NCI-H2107 (cell line): ENCODE measurements at regions not wholly inside any gene's neighbourhood (a gene's known extent, or its start where the extent isn't known, plus 50 kb on each side); places are given as distances from the start of the nearest gene placed in this dataset.
"Not testable (repeated sequence)": the region's sequence is repeated elsewhere in the genome, so short reads cannot be mapped to it uniquely, and the experiment has no call there.

Experiments
- DNase-seq: peaks from one replicate; lab custom pipeline; 2025; lab: John Stamatoyannopoulos, UW

DNA sequence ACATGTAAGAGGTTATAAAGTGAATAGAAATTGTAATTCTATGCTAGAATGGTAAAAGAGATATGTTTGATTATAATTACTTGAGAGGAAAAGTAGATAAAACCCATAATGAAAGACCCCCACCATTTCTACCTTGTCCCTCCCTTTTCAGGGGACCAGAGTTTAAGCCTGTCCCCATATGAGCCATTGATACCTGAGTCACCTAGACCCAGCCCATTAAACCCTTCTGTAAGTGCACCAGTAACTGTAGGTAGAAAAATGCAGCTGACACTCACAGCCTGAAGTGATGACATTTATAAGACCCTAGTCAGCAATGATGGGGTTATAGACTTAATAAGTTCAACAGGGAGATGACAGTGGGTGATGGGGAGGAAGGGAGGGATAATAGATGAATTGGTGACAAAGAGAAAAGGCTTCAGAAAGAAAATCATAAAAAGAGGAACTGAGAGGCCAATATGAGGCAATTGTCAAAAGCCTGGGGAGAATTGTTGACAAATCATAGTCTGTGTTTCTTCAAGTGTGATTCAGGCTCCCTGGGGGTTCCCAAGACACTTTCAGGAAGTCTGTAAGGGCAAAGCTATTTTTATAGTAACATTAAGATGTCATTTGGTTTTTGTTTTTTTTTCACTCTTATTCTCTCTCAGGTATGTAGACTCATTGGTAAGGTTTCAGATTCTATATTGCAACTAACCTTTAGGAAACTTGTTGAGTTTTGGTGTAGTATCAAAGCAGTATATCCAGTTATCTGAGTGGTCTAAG lies 544.2 kb downstream of the SATB2 start:
- DNase-seq: no peak

DNA sequence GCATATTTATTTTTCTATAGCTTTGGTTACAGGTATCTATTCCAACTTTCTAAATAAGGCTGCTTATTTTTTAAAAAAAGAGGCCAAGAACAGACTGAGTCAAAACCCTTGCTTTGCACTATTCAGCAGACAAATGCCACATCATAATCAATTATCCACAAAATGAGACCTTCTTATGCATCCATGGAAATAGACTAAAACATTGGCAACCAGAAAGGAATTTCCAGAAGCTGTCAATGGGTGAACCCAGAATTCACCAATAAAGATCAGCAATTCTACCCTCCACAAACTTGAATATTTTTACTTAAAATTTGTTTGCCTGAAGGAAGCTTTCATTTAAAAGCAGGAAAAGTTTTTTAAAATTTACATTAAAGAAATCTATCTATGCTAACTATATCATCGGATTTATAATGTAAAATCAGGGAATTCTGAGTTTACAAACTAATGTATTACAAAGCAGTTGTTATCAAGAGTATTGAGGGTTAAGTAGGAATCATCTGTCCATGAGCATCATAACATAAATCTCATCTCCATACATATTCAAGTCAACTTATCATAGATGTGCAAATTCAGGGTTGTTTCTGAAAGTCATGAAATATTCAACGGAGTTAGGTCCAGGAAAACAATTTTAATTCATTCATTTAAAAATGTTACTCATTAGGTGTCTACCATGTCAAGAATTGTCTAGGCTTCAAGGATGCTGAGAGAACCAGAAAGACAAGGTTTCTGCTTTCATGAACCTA lies 548.0 kb downstream of the SATB2 start:
- DNase-seq: no peak

- DNase-seq: no peak
Measured at GRCh38 chr2:198905881-198906612, 551.7 kb downstream of the SATB2 start.

- no peak for DNase-seq
Measured at GRCh38 chr2:198901894-198902293, 555.8 kb downstream of the SATB2 start.

DNA sequence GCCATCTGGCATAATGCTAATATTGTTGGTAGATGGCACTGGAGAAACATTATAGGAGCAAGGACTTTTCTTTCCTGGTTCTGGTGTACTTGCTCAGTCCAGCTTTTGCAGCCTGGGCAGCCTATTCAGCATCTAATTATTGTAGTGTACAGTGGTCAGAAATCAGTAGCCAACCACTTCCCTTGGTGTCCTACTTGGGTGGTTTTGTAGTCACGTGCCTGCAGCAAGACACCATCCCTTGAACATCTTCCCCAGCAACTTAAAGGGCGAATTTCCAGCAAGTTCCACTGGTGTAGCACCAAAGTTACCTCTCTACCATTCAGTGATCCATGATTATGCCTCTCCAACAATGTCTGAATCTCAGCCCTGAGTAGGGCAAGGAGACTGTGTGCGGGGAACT lies 557.6 kb downstream of the SATB2 start:
- DNase-seq: no peak

DNA sequence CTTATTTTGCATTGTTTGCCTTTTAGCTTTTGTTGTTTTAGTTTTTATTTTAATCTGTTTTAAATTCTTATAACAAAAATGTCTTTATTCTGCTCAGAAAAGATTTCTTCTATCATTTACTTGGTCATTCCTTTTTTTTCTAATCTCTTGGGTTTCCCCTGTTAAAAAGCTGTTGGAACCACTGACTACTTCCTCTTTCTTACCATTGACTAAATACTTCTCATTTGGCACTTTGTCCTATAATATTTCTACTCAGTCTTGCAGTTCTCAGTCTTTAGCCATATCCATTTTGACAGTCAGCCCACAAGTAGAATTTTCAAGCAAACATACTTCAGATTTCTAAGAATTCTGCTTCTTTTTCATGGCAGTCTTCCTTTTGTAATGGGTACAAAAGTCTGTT lies 567.2 kb downstream of the SATB2 start:
- no peak for DNase-seq

- DNase-seq: no peak
Measured at GRCh38 chr2:198883604-198884003, 574.1 kb downstream of the SATB2 start.

- DNase-seq: no peak
Measured at GRCh38 chr2:198880986-198881385, 576.8 kb downstream of the SATB2 start.

DNA sequence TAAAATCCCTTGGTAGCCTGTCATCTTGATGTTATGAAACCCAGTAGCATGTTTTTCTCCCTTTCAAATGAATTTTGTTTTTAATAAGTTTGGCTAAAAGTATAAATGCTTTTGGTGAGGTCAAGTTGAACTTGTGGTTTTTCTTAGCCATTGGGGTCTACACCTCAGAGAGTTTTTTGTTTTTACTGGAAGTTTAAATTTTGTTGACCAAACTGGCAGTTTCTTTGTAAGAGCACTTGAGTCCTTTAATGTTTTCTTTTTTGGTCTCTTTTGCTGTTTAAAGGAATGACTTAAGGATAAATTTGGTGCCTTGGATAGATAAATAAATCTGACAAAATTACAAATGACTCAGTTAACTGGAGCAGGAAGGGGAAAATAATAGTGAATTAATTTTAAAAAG lies 577.3 kb downstream of the SATB2 start:
- DNase-seq: no peak

DNA sequence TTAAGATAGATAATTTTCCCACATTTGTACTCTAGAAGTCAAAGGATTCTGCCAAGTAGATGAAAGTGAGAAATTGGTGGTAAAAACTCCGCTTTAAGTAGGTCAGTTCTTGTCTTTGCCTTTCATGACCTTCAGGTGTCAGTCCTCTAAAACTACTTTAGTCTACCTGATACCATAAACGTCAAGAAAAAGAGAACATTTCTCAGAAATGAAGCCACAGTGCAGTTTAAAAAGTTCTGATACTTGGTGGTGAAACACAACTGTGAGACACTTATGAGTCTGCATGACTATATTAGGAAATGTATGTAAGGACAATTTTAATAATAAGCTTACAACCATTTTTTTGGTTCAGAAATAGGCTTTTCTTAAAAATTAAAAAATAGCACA lies 583.3 kb downstream of the SATB2 start:
- DNase-seq: no peak

- DNase-seq: no peak
Measured at GRCh38 chr2:198873503-198874471, 584.0 kb downstream of the SATB2 start.

DNA sequence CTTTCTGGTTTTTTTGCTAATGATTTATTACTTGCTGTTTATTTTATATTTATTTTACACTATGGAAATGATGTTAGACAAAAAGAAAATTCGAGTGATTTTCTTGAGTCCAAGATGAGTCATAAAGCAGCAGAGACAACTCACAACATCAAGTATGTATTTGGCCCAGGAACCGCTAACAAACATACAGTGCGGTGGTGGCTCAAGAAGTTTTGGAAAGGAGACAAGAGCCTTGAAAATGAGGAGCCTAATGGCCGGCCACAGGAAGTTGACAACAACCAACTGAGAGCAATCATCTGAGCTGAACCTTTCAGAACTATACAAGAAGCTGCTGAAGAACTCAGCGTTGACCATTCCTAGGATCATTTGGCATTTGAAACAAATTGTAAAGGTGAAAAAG lies 594.1 kb downstream of the SATB2 start:
- no peak for DNase-seq

- no peak for DNase-seq
Measured at GRCh38 chr2:198861080-198861479, 596.7 kb downstream of the SATB2 start.

GRCh38 chr2:198857246-198857645 lies 600.5 kb downstream of the SATB2 start:
- DNase-seq: no peak

DNA sequence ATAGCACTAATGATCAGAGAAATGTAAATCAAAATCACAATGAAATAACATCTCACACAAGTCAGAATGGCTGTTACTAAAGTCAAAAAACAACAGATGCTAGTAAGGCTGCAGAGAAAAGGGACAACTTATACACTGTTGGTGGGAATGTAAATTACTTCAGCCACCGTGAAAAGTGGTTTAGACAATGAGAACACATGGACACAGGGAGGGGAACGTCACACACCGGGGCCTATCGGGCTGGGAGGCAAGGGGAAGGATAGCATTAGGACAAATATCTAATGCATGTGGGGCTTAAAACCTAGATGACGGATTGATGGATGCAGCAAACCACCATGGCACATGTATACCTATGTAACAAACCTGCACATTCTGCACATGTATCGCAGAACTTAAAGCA lies 602.0 kb downstream of the SATB2 start:
- DNase-seq: not testable (repeated sequence)

GRCh38 chr2:198852248-198852647 lies 605.5 kb downstream of the SATB2 start:
- no peak for DNase-seq

DNA sequence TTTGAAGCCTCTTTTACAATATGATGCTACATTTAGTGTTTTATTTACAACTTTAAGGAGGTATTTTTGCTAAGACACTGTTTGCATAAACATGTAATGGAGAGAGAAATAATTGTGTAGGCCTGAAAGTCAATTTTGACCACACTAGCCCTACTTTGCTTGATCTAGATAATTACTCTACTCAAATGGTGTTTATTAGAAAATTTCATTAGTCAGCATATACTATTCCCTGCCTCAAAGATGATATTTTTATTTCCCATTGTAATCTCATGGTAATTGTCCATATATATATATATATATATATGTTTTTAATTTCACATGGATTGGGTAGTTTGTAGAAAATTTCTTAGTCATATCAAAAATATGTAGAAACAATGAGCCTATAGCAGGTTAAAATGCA lies 632.2 kb downstream of the SATB2 start:
- DNase-seq: no peak

GRCh38 chr2:198817536-198817935 lies 640.2 kb downstream of the SATB2 start:
- no peak for DNase-seq

DNA sequence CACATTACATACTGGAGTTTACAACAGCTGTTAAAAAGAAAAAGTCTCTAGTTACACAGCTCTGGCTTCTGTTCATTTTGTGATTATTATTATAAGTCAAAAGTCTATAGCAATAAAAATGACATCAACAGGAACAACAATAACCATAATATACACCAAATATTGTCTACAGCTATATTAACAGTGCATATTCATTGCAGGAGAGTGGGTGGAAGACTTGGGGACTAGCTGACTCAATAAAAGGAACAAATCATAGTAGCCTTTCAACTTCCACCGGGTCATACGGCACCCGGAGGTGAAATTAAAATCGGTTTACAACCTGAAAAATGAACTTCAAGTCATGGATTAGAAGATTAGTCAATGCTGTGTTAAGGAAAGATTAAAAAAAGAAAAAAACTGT lies 642.1 kb downstream of the SATB2 start:
- no peak for DNase-seq

- no peak for DNase-seq
Measured at GRCh38 chr2:198811198-198811597, 646.5 kb downstream of the SATB2 start.

DNA sequence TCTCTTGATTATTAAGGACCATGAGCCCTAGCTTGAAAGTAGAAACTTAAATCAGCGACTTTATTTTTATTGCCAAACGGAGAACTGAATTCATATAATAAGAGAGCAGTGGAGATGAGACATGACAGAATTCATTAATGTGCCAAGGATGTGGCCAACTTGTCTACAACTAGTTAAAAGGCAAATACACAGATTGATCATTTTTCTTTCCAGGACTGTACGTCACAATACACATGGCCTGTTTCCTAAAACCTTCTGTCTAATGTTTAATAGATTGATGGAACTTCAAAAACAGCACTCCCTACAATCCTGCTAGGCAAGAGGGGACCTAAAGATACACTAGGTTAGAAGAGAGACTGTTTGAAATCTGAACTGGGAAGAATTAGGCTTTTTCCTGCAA lies 647.8 kb downstream of the SATB2 start:
- no peak for DNase-seq

DNA sequence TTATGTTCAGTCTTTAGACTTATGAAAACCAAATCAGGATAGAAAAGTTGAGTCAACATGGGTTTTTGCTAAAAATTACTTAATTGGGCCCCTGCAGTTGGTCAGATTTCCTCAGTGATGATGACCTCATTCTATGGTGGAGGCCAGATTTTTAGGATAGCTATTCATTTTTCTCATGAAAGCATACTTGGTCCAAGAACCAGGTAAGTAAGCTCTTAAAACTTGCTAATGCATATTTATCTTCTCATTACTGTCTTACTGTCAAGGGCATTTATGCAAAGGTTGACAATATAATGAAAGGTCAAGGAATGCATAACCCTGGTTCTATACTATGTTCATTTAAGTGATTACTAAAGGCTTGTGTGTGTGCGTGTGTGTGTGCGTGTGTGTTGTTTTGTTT lies 650.6 kb downstream of the SATB2 start:
- no peak for DNase-seq
